ENCODE measurements at regions not wholly inside any gene's neighbourhood (a gene's known extent, or its start where the extent isn't known, plus 50 kb on each side); places are given as distances from the start of the nearest gene placed in this dataset.

DNA sequence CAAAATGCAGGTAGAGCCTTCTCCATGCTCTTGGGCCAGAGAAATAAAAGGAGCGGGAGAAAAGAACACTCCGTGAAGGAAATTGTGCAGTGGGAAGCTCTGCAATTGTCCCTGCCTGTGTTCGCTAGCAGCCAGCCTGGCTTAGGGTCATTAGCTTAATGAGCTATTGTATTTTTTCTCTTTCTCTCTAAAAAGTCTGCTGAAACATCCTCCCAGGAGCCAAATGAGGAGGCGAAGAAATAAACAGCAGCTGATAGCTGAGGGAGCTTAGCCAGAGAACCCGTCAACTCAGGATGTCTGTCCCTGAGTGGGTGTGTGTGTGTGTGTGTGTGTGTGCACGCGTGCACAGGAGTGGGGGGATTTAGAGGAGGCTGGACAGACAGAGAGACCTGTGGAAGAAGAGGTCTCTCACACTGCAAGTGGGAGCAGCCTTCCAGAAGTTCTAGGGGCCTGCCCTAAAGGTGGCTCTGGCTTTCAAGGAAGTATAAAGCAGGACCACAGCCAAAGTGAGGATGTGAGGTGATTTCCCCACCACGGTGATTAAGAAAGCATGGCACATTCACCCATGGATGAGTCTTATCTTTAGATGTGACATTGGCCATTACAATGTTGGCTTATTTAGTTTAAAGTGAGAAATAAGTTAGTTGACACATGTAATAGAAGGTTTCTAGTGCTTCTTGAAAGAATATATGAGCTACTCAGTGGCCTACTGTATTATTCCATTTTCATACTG lies 690.4 kb downstream of the RNF144A start:
- TF ChIP-seq, protein P1, sequence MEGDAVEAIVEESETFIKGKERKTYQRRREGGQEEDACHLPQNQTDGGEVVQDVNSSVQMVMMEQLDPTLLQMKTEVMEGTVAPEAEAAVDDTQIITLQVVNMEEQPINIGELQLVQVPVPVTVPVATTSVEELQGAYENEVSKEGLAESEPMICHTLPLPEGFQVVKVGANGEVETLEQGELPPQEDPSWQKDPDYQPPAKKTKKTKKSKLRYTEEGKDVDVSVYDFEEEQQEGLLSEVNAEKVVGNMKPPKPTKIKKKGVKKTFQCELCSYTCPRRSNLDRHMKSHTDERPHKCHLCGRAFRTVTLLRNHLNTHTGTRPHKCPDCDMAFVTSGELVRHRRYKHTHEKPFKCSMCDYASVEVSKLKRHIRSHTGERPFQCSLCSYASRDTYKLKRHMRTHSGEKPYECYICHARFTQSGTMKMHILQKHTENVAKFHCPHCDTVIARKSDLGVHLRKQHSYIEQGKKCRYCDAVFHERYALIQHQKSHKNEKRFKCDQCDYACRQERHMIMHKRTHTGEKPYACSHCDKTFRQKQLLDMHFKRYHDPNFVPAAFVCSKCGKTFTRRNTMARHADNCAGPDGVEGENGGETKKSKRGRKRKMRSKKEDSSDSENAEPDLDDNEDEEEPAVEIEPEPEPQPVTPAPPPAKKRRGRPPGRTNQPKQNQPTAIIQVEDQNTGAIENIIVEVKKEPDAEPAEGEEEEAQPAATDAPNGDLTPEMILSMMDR (conservative IDR thresholded peaks at IDR 0.05; ENCODE audit: low read depth, low read length) = no peak
- H3K4me3 ChIP-seq (ENCODE audit: low read length) = no peak overlapping the region
- DNase-seq (ENCODE audit: low read depth) = no peak

DNA sequence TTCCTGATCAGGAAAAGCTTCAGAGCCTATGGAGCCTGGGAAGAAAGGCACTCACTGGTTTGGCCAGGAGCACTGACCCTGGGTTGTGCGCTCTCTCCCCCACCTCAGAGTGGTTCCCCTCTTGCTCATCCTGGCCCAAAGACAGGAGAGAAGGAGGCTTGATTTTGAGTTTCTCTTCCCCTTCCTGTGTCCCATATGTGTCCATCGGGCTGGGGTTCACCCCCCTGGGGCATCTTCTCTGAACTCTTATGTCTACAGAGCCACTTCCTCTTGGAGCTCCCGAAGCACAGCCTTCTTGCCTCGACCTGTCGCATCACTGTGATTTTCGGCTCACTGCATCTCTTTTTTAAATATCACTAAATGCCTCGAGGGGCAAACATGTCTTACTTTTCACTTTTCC lies 692.3 kb downstream of the RNF144A start:
- H3K4me3 ChIP-seq (ENCODE audit: low read length) = no peak overlapping the region
- TF ChIP-seq, protein P1 (conservative IDR thresholded peaks at IDR 0.05; ENCODE audit: low read depth, low read length) = no peak
- no peak for DNase-seq (ENCODE audit: low read depth)

DNA sequence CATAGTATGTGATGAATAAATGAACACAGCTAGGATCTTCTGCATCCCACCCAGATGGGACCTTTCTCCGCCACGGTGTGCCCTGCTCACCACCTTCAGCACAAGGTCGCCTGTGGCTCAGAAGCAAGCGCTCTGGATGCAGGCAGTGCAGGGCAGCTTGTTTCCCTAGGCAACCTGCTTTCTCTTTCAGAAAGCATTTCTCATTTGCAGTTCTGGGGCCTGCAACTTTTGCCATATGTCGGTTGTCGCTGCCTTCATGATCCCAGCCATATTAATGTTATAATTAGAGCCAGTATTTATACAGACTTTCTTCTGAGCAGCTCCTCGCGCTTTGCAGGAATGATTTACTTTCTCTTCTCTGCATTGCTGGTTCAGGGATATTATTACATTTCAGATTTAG lies 692.8 kb downstream of the RNF144A start:
- no peak for DNase-seq (ENCODE audit: low read depth)
- TF ChIP-seq, protein P1 (conservative IDR thresholded peaks at IDR 0.05; ENCODE audit: low read depth, low read length) = no peak
- H3K4me3 ChIP-seq (ENCODE audit: low read length) = no peak overlapping the region

DNA sequence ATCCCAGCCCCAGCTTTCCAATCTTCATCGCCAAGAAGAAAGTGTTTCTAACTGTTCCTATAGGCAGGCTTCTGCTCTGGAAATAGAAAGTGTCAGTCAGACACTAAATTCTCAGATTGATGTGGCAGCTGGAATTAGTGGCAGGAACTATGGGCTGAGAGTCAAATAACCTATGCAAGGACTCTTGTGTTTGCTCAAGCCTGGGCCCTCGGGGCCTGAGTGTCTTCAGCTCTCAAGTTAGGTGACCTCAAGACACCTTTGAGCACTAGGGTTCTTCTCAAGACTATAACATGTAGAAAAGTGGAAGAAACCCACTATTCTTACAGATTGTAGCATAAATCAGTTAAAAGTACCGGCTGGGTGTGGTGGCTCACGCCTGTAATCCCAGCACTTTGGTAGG lies 694.5 kb downstream of the RNF144A start:
- no peak overlapping the region for H3K4me3 ChIP-seq (ENCODE audit: low read length)
- TF ChIP-seq, protein P1 (conservative IDR thresholded peaks at IDR 0.05; ENCODE audit: low read depth, low read length) = no peak
- no peak for DNase-seq (ENCODE audit: low read depth)

DNA sequence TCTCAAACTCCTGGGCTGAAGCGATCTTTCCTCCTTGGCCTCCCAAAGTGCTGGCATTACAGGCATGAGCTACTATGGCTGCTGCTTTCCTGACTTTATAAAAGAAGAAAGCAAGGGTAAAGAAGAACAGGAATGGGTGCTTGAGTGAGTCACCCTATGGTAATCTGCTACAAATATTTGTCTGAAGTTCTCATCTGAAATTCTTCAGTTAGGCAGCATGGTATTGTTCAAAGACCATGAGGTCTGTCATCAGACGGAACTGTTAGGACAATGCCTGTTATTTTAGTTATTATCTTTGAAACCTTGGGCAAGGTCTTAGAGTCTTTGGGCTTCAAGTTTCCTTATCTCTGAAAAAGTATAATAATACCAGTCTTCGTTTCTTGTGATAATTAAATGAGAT lies 695.8 kb downstream of the RNF144A start:
- TF ChIP-seq, protein P1 (conservative IDR thresholded peaks at IDR 0.05; ENCODE audit: low read depth, low read length) = no peak
- no peak overlapping the region for H3K4me3 ChIP-seq (ENCODE audit: low read length)
- peak; percentile 10 for DNase-seq (ENCODE audit: low read depth)

DNA sequence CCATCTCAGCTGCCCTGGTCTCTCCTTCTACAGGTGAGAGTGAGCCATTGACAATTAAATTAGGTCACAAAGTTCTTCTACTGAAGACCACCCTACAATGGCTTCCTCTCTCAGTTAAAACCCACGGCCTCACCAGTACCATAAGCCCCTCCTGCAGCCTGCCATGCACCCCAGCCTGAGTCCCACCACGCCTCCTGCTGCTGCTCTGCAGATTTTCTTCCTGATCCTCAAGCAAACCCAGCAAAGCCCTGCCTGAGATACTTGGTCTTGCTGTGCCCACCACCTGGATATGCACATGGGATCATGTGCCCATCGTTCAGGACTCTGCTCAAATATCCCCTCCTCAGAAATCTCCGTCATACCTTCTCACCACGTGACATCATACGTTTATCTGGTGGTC lies 696.6 kb downstream of the RNF144A start:
- no peak for DNase-seq (ENCODE audit: low read depth)
- no peak overlapping the region for H3K4me3 ChIP-seq (ENCODE audit: low read length)
- TF ChIP-seq, protein P1 (conservative IDR thresholded peaks at IDR 0.05; ENCODE audit: low read depth, low read length) = no peak

DNA sequence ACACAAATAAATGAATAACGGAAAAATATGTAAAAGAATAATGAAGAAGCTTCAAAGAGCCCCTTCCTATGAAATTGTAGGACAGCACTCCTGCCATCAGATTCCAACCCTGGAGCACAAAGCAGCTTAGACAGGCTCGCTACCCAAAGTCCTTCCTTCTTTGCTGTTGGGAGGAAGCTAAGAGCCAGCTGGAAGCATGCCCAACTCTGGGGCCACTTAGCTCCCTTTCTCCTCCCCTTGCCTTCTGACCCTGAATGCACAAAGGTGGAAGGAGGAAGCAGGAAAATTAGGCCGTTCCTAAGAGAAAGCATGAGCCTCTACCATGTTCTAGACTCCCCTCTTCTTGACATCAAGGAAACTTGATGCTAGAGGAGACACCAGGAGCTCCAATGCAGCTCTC lies 700.8 kb downstream of the RNF144A start:
- TF ChIP-seq, protein P1 (conservative IDR thresholded peaks at IDR 0.05; ENCODE audit: low read depth, low read length) = no peak
- DNase-seq (ENCODE audit: low read depth) = no peak
- H3K4me3 ChIP-seq (ENCODE audit: low read length) = no peak overlapping the region

All from retinal pigment epithelial cell (primary cell).